ENCODE measurements at regions not wholly inside any gene's neighbourhood (a gene's known extent, or its start where the extent isn't known, plus 50 kb on each side); places are given as distances from the start of the nearest gene placed in this dataset.
A peak's percentile ranks its signal among the peaks of the same experiment; 100 is the strongest.

DNA sequence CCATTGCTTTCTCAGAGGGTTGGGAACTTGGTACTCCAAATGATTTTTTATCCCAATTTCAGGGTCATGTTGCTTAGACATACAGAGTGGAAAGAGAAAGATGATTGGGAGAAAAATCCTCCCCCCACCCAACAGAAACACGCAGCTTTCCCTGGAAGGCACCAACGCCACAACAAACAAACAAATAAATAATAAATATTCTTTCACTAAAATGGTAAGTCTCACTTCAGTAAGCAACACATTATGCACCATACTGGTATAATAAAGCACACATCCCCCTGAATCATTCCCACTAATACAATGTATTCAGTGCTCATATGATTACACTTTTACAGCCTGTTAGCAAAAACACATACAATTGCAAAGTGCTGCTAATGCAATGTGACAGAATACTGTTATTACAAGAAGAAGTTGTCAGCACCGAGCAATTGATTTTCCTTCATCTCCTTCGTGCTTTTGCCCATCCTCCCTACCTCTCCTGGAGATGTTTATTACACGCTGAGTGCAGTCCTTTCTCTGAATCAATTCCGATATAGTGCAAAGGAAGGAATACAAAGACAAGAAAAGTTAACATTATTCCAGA lies 359.9 kb downstream of the TXNL1 start:
- DNase-seq (ENCODE audit: low read depth): no peak

DNA sequence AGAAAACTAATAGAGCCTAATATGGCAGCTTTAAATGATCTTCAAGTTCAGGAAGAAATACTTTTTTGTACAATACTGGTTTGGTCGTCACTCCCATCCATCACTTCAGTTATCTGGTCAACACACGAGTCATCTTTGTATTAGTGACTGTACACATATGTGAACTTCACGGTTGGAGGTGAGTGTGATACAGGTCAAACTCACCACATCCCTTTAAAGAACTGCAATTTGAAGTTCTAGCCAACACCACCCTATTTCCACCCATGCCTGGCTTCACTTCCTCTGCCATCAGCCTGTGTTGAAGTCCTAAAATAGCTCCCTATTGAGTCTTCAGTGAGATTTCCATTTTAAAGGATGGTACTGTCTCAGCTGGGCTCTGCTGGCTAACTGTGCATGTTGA lies 361.9 kb downstream of the TXNL1 start:
- no peak for DNase-seq (ENCODE audit: low read depth)

DNA sequence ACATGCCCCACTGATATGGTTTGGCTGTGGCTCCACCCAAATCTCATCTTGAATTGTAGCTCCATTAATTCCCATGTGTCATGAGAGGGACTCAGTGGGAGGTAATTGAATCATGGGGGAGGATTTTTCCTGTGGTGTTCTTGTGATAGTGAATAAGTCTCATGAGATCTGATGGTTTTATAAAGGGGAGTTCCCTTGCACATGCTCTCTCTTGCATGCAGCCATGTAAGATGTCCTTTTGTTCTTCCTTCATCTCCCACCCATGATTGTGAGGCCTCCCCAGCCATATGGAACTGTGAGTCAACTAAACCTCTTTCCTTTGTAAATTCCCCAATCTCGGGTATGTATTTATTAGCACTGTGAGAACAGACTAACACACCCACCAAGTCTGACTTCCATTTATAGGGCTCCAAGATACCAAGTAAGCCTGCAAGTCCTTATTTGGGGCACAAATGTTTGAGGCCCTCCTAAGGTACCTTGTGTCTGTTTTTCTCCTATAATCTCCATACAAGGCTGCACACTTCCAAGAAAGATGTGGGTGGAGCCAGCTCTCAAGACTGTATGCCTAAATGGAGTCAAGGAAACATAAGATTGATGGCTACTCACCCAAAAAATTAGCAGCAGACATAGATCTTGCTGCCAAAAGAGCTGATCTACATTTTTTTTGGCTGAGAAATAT lies 364.7 kb downstream of the TXNL1 start:
- no peak for DNase-seq (ENCODE audit: low read depth)

DNA sequence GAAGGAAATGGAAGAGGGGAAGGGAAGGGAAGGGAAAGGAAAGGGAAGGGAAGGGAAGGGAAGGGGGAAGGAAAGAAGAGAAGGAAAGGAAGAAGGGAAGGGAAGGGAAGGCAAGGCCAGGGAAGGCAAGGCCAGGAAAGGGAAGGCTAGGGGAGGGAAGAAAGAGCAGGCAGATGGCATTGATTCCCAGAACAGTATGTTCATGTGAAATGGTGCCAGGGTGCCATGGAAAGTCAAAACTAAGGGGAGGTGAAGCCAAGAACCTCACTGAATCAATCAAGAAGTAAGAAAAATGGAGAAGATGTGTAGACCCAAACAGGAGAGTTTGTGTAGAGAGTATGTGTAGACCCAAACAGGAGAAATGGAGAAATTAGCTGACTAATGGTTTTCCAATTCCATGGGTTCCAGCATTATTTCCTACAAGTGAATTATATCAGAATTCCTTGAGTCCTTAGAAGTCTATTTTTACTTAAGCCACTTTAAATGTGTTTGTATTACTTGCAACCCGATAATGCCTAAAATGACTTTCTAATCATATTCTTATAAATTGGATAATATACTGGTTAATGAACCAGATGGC lies 367.6 kb downstream of the TXNL1 start:
- DNase-seq (ENCODE audit: low read depth): no peak

DNA sequence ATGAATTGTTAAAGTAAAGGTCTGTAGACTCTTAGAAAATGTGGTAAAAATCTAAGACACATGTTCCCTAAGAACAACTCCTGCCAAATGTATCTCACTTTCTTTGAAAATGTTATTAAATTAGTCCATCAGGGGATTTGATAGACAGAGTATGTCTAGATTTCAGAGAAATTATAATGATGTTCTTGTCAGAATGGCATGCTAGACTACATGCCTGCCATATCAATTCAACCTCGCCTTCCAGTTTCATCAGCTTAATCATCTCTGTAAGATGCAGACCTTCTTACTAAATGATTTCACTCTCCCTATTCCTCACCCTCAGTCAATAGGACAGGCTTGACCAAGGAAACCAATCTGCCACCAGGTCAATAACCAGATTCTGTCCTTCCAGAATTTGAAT lies 368.4 kb downstream of the TXNL1 start:
- no peak for DNase-seq (ENCODE audit: low read depth)

DNA sequence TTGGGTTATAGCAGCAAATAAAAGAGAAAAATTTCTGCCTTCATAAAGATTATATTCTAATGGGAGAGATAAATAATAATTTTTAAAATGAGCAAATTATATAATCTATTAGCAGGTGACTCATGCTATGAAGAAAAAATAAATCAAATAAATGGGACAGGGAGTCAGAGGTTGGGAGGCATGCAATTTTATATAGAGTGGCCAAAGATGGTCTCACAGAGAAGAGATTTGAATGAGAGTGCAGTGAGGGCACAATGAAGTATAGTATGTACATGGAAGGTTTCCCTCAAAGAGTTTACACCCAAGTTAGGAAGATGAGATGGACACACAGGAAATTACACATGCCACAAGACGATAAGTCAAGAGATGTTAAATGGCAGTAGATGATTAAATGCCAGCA lies 369.4 kb downstream of the TXNL1 start:
- DNase-seq (ENCODE audit: low read depth): no peak

DNA sequence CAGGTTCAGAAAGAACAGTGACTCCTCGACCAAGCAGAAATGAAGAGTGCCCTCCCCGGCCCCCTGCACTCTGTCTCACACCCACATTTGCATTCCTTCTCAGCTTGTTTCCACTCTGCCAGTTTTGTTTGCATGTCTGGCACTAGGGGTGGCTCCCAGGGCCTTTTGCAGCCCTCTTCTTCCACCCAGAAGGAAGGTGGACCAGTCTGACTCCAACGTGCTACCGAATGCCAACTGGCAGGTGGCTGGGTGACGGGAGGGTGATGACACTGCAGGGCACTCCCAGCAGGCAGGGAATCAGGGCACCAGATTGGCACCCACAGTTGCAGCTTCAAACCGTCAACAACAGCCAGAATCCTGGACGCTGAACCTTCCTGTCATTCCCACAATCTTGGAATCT lies 371.1 kb downstream of the TXNL1 start:
- no peak for DNase-seq (ENCODE audit: low read depth)

DNA sequence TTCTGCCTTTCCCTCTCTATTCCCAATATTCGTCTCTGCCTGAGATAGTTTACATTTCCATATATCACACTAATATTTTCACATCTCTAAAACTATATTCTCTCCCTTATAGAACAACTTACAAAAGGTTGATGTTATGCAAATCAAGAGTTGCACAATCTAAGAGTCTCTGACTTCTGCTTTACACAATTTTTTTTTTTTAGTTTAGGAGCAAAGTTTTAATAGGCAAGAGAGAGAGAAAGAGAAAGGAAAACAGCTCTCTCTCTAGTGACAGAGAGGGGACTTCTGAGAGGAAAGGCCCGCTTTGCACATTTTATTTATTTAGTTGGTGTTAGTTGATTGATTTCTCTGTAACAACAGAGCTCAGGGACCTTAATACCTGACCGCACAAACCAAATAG lies 380.2 kb downstream of the TXNL1 start:
- DNase-seq (ENCODE audit: low read depth): no peak

DNA sequence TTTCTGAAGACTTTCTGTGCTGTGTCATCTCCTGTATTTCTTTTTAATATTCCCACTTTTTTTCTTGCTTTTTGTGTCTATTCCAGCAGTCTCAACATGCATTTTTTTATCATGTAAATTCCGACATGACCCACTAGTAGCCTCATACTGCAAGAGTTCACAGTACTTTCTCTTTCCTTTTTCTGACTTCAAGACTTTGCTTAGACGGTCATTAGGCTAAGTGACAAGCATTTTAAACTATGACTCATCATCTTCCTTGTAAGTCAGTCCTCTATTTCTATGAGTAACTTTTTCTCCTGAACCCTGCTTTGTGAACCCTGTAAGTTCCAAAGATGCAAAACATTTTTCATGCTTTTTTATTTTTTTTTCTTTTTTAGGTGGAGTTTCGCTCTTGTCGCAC lies 381.2 kb downstream of the TXNL1 start:
- peak; percentile 85 for DNase-seq (ENCODE audit: low read depth)

DNA sequence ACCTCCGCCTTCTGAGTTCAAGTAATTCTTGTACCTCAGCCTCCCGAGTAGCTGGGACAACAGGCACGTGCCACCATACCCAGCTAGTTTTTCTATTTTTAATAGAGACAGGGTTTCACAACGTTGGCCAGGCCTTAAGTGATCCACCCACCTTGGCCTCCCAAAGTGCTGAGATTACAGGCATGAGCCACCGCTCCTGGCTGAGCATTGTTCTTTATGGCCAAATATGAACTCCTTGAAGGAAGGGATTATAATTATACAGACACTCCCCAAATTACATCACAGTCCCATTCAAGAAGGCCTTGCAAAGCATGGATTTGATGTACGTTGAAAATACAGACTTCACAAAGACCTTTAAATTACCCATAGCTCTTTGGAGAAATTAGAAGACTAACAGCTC lies 381.7 kb downstream of the TXNL1 start:
- DNase-seq (ENCODE audit: low read depth): no peak

DNA sequence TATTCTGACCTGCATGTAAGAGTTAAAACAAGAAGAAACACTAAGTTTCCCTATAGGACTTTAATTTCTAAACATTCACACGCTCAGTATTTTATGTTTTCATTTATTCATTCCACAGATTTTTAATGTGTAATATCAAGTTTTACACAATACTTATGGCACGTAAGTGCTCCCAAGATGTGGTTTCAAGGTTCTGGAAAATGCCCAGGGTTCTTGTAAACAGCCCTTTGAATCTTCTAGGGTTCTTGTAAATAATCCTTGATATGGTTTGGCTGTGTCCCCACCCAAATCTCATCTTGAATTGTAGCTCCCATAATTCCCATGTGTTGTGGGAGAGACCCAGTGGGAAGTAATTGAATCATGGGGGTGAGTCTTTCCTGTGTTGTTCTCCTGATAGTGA lies 383.0 kb downstream of the TXNL1 start:
- DNase-seq (ENCODE audit: low read depth): no peak

DNA sequence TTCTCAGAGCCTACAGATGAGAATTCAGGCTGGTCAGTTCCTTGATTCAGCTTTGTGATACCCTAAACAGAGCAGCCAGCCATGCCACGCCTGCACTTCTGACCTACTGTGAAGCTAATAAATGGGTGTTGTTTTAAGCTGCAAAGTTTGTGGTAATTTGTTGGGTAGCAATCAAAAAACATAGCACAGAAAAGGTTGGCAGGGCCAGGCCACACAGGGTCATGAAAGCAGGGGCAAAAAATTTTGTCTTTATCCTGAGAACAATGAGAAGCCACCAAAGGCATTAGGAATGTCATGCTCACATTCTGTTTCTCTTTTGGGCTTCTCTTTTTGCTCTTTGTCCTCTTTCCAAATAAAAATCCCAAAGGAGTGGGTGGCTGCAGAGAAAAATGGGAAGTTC lies 385.9 kb downstream of the TXNL1 start:
- DNase-seq (ENCODE audit: low read depth): no peak

DNA sequence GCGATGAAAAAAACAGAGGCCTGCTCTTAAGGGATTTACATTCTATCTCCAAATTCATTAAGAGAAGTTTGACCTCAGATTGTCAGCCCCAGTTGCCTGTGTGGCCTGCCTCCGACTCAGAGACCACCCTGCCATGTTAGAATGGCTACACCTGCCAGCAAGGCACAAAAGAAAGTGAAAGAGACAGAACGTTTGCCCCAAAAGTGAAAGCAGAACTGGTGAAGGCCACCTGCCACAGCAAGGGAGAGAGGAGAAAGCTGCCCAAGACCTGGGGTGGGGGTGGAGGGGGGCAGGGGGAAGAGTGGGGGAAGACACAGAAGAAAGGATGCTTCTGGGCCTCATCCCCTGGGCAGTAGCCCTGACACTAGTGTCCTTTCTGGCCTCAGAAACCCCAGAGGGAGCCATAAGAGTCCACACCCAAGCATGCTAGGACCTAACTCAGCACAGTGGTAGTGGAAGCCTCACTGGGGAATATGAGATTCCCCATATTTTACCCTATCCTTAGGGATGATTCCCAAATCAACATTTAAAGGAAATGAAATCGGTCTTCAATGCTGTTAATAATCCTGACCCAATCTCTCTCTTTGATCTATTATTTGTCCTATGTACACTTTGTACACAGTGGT lies 389.7 kb downstream of the TXNL1 start:
- DNase-seq (ENCODE audit: low read depth): no peak

DNA sequence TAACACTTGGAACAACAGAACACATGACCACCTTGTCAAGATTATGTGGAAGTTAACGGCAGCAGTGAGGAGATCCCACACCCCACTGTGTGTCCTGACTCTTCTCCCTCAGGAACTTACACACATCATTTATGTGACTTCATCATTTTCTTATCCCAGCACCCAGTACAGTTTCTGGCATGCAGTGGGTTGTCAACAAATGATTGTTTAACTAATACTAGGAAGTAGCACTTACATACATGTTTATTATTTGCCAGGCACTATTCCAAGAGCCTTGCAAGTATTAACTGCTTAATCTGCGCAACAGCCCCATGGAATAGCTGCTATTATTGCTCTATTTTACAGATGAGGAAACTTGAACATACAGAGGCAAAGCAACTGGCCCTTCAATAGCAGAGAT lies 391.5 kb downstream of the TXNL1 start:
- DNase-seq (ENCODE audit: low read depth): no peak

DNA sequence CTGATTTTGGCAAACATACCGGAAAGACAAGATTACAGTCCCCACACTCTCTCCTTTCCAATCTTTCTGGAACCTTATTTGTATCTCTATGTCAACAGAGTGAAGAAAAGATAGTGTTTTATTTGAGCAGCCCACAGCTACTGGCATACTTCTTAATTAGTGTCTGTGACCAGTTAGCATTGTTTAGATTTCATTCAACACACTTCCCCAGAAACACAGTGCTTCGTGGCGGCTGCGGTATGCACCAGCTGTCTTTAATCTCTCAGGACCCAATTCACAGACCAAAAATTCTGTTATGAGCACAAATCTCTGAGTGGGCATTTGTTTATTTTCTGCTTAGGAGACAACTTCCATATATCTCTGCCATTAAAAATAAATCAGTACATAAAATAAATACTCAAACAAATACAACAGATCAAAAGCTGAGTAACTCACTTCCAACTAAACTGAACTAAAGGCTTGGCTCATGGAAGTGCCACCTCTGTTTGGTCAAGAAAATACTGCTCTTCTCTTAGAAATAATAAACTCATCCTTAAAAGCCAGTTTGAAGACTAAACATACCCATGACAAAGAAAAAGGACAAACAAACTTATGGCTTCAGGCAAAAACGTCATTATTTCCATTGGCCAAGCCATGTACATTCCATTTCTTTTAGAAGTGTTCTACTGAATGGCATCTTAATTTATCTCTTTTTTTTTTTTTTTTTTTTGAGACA lies 392.4 kb downstream of the TXNL1 start:
- DNase-seq (ENCODE audit: low read depth): peak; percentile 40

DNA sequence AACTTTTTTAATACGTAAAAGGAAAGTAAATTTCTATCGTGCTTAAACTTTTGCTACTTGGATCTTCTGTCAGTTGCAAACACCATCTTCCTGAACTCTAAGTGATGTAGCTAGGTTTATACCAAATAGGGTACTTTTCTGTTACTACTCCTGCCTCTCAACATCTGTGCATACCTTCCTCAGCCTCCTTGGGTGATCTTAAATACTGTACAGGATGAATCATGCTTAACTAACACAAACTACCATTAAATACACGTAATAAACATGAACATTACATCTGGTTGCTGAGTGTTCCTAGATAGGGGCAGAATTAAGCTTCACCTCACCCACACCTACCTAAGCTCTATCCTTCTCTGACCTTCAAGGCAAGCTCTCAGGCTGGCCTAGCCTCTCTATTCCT lies 398.0 kb downstream of the TXNL1 start:
- DNase-seq (ENCODE audit: low read depth): no peak

DNA sequence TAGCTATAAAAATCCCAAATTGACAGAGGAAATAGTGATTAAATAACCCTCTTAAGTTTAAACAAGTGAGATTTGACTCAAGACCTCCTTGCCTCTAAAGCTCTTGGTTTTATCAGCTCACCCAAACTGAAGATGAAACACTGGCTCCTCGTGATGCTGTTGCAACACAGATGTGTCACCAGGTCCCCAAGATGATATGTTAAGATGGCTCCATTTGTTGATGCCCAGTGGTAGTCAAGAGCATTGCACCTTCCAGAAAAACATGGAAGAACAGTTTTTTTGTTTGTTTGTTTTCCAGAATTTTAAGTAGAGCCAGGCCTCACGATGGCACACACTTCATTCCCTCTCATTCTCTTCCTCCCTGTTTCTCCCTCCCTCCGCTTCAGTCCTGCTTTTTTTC lies 399.8 kb downstream of the TXNL1 start:
- DNase-seq (ENCODE audit: low read depth): no peak

DNA sequence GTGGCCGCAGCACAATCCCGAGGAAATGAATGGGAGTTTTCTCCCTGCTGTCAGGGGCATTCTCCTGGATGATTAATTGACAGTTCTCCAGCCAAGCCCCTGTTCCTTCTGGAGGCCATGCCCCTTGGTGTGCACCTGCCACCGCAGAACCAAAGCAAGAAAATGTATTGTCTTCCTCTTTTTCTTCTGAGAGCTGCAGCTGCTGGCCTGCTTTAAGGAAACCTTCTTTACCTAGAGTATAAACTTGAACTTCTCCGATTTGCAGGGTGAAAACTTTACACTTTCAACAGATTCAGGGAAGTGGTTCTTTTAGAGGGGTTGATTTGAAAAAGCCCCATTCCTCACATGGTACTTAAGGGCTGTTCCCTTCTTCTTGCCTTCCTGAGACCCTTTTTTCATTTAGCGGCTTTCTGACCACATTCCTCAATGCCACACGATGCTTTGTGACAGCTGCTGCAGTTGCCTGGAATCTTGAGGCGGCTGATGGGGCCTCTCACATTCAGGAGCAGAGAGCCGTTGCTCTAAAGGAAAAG lies 402.8 kb downstream of the TXNL1 start:
- no peak for DNase-seq (ENCODE audit: low read depth)

DNA sequence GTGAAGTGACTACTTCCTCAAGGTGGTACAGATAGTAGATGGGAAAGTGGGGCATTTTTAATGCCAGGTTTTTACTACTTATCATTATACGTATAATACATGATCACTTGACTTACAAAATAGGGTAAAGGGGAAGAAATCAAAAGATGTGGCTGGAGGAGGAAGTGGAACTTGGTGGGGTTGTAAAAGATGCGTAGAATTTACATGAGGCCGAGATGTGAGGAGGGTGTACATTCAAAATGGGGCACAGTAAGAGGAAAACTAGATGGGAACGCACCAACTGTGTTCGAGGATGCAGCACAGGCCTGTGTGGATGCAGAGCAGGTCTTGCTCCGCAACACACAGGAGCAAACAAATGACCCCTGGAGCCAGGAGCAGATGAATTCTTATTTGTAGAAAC lies 403.3 kb downstream of the TXNL1 start:
- DNase-seq (ENCODE audit: low read depth): no peak

DNA sequence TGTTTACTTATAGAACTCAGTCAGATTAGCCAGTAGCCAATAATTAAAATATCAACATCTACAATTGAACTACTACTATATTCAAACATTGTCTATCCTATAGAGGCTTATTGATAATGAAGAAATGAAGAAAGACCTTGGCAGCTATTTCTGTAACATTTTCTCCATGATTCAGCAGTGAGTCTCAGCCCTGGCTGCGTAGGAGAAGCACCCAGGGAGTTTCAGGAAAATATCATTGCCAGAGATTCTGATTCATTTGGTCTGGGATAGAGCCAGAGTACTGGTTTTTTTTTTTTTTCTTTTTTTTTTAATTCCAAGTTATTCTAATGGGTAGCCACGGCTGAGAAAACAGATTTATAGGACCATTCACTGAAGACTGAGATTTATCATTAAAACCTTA lies 404.8 kb downstream of the TXNL1 start:
- DNase-seq (ENCODE audit: low read depth): peak; percentile 82

DNA sequence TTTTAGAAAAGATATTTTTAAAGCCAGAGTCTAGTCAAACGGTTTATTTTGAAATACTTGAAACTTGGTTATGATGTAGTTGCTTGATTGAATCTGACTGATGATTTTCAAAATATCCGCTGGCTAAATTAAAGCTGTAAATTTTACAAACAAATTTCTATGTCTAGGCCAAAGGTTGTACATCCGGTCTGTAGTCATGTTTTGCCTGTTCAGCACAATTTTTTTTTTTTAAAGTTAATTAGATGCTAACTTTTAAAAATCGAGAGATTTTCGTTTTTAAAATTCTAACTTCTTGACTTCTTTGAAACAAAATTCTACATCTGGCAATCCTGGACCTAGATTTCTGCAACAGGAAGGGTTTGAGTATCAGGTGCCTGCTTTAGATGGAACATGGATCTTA lies 412.4 kb downstream of the TXNL1 start:
- no peak for DNase-seq (ENCODE audit: low read depth)

DNA sequence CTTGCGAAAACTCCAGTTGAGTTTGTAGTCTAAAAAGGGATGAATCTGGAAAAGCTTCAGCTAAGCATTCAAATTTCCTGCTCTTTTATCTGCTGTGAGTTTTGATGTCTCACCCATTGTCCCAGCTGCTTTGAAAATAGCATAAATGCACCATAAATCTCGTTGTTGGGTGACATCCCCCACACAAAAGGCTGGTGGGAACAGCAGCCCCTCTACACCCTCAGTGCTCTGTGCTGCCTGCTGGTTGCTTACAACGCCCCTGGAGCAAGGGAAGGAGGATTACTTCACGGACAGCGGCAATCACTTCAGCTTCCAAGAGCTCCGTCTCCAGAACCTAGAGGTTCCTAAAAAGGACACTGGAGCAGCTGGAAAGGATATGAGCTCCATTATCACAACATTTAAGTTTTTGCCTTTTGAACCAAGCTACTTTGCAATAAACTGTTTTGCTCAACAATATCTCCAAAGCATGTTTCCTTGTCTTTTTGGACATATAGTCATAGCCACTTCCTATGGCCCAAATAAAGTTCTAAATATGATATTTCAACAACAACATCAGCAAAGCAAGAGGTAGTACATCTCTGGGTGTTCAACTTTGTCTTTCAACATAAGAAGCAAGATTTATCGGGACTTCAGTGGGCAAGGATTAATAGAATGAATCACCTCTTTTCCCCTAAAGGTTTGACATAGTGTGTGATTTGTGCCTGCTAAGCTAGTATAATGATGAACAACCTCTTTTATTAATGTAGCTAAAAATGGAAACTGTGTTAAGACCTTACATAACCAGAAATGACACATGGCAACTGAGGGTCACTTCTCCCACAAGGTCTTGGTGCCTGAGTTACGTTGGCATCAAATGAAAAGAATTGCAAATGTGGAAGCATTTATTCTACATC lies 413.5 kb downstream of the TXNL1 start:
- DNase-seq (ENCODE audit: low read depth): no peak
